ENCODE measurements at regions not wholly inside any gene's neighbourhood (a gene's known extent, or its start where the extent isn't known, plus 50 kb on each side); places are given as distances from the start of the nearest gene placed in this dataset.

- H3K9me3 ChIP-seq, result no peaks in the 10 kb centered on the region
- DNase-seq (no peak), ATAC-seq (no peak)
- no peak overlapping the region for H3K4me3 ChIP-seq
- WGBS, 2 donors, result 83 to 87% methylated on average over 6 of the region's 6 CpGs
- intact Hi-C loops (cut with DNase I), result no loop called here
- no peaks in the 10 kb centered on the region for H3K4me1 ChIP-seq
- H3K27ac ChIP-seq, result no peak overlapping the region
- no peak for TF ChIP-seq CTCF (IDR thresholded peaks at IDR 0.05)
- H3K27me3 ChIP-seq, result peaks cover 0 to 4% (median 0%) of the 10 kb centered on the region in 7 donors
- H3K36me3 ChIP-seq, result no peaks in the 10 kb centered on the region
Measured at GRCh38 chr7:79909176-79909575, 225.5 kb upstream of the GNAI1 start.

GRCh38 chr7:79897166-79897565 lies 237.5 kb upstream of the GNAI1 start:
- Histone ChIP-seq H3K27ac (no peak overlapping the region), H3K36me3 (no peaks in the 10 kb centered on the region), H3K27me3 (no peaks in the 10 kb centered on the region), H3K4me3 (no peak overlapping the region), H3K4me1 (no peaks in the 10 kb centered on the region), H3K9me3 (no peaks in the 10 kb centered on the region)
- ATAC-seq (no peak), DNase-seq (no peak)
- intact Hi-C loops (cut with DNase I), result no loop called here
- TF ChIP-seq CTCF (IDR thresholded peaks at IDR 0.05), result no peak

- no peak overlapping the region for H3K27ac ChIP-seq
- intact Hi-C loops (cut with DNase I), result no loop called here
- H3K4me1 ChIP-seq, result no peaks in the 10 kb centered on the region
- no peaks in the 10 kb centered on the region for H3K36me3 ChIP-seq
- no peak for TF ChIP-seq CTCF (IDR thresholded peaks at IDR 0.05)
- H3K27me3 ChIP-seq, result peaks cover 0 to 4% (median 0%) of the 10 kb centered on the region in 7 donors
- no peaks in the 10 kb centered on the region for H3K9me3 ChIP-seq
- ATAC-seq, result no peak
- WGBS, 2 donors, result 71 to 80% methylated on average over 1 of the region's 1 CpG
- H3K4me3 ChIP-seq, result no peak overlapping the region
- DNase-seq, result no peak
Measured at GRCh38 chr7:79893991-79894390, 240.6 kb upstream of the GNAI1 start.

GRCh38 chr7:79882922-79883321 lies 251.7 kb upstream of the GNAI1 start:
- 39 to 85% methylated on average over 2 of the region's 2 CpGs for WGBS, 2 donors
- ATAC-seq (no peak), DNase-seq (no peak)
- H3K27ac ChIP-seq, result no peak overlapping the region
- no peak for TF ChIP-seq CTCF (IDR thresholded peaks at IDR 0.05)
- no peak overlapping the region for H3K4me3 ChIP-seq
- H3K36me3 ChIP-seq, result no peaks in the 10 kb centered on the region
- no peaks in the 10 kb centered on the region for H3K4me1 ChIP-seq
- no peaks in the 10 kb centered on the region for H3K27me3 ChIP-seq
- intact Hi-C loops (cut with DNase I), result no loop called here
- peaks cover 0 to 3% (median 0%) of the 10 kb centered on the region in 11 donors for H3K9me3 ChIP-seq

- intact Hi-C loops (cut with DNase I), result no loop called here
- no peak for DNase-seq
- Histone ChIP-seq H3K36me3 (no peaks in the 10 kb centered on the region), H3K27me3 (no peaks in the 10 kb centered on the region), H3K9me3 (peaks cover 0 to 3% (median 0%) of the 10 kb centered on the region in 11 donors), H3K4me1 (no peaks in the 10 kb centered on the region), H3K27ac (no peak overlapping the region), H3K4me3 (no peak overlapping the region)
- no peak for ATAC-seq
- WGBS, 2 donors, result 79 to 80% methylated on average over 2 of the region's 2 CpGs
- TF ChIP-seq CTCF (IDR thresholded peaks at IDR 0.05), result no peak
Measured at GRCh38 chr7:79880312-79880711, 254.3 kb upstream of the GNAI1 start.
